ENCODE measurements at regions not wholly inside any gene's neighbourhood (a gene's known extent, or its start where the extent isn't known, plus 50 kb on each side); places are given as distances from the start of the nearest gene placed in this dataset.
A peak's percentile ranks its signal among the peaks of the same experiment; 100 is the strongest.

GRCh38 chr11:29210426-29210825, 806.4 kb downstream of the KCNA4 start:
- Histone ChIP-seq H3K9me3 (ENCODE audit: low read length) (no peaks in the 10 kb centered on the region), H3K4me2 (ENCODE audit: low read length) (no peak overlapping the region), H3K4me3 (ENCODE audit: low read length) (no peak overlapping the region), H3K9ac (ENCODE audit: low read length) (no peak overlapping the region), H3K9me2 (replicated peaks; ENCODE audit: low read length) (no peaks in the 10 kb centered on the region), H3K36me3 (ENCODE audit: low read depth, low read length) (no peaks in the 10 kb centered on the region), H2AFZ (ENCODE audit: low read length) (no peak overlapping the region), H3K27ac (ENCODE audit: low read length) (no peak overlapping the region), H3F3A (ENCODE audit: low read length, unreplicated experiment) (no peaks in the 10 kb centered on the region), H4K20me1 (ENCODE audit: low read length) (no peaks in the 10 kb centered on the region), H3K79me2 (ENCODE audit: low read length) (no peaks in the 10 kb centered on the region), H3K4me1 (ENCODE audit: insufficient read depth, low read length) (peaks cover 10% of the 10 kb centered on the region; the same call in 1 of the 2 replicates), H3K27me3 (ENCODE audit: low read length) (no peaks in the 10 kb centered on the region)
- no peak for DNase-seq
- no TSS peak for BruUV-seq (replicated peaks)
- TF ChIP-seq CTCF (conservative IDR thresholded peaks at IDR 0.05; ENCODE audit: low read depth, low read length) (no peak), EZH2 (IDR thresholded peaks at IDR 0.05; ENCODE audit: low read length, unreplicated experiment) (no peak), EZH2phosphoT487 (IDR thresholded peaks at IDR 0.05; ENCODE audit: borderline replicate concordance, low read length) (no peak)
- intact Hi-C loops (cut with micrococcal nuclease), result no loop called here
- CTCF ChIA-PET, result no interaction called here
- POLR2A ChIA-PET (ENCODE audit: unreplicated experiment), result no interaction called here
- no peak for ATAC-seq

- intact Hi-C loops (cut with micrococcal nuclease), result no loop called here
- no TSS peak for BruUV-seq (replicated peaks)
- no peak for ATAC-seq
- Histone ChIP-seq H4K20me1 (ENCODE audit: low read length) (no peaks in the 10 kb centered on the region), H3K9ac (ENCODE audit: low read length) (no peak overlapping the region), H3K4me2 (ENCODE audit: low read length) (no peak overlapping the region), H3K36me3 (ENCODE audit: low read depth, low read length) (no peaks in the 10 kb centered on the region), H3K27ac (ENCODE audit: low read length) (no peak overlapping the region), H3K4me1 (ENCODE audit: insufficient read depth, low read length) (no peaks in the 10 kb centered on the region), H3F3A (ENCODE audit: low read length, unreplicated experiment) (no peaks in the 10 kb centered on the region), H3K79me2 (ENCODE audit: low read length) (no peaks in the 10 kb centered on the region), H3K27me3 (ENCODE audit: low read length) (no peaks in the 10 kb centered on the region), H3K4me3 (ENCODE audit: low read length) (no peak overlapping the region), H2AFZ (ENCODE audit: low read length) (no peak overlapping the region), H3K9me3 (ENCODE audit: low read length) (no peaks in the 10 kb centered on the region), H3K9me2 (replicated peaks; ENCODE audit: low read length) (no peaks in the 10 kb centered on the region)
- TF ChIP-seq EZH2phosphoT487 (IDR thresholded peaks at IDR 0.05; ENCODE audit: borderline replicate concordance, low read length), result no peak
- no peak for TF ChIP-seq CTCF (conservative IDR thresholded peaks at IDR 0.05; ENCODE audit: low read depth, low read length)
- no peak for TF ChIP-seq EZH2 (IDR thresholded peaks at IDR 0.05; ENCODE audit: low read length, unreplicated experiment)
- ChIA-PET CTCF (no interaction called here), POLR2A (ENCODE audit: unreplicated experiment) (no interaction called here)
- DNase-seq, result no peak
Measured at GRCh38 chr11:29208117-29208516, 808.7 kb downstream of the KCNA4 start.

- Histone ChIP-seq H3K4me3 (ENCODE audit: low read length) (no peak overlapping the region), H3K9me2 (replicated peaks; ENCODE audit: low read length) (no peaks in the 10 kb centered on the region), H3K79me2 (ENCODE audit: low read length) (no peaks in the 10 kb centered on the region), H3K4me1 (ENCODE audit: insufficient read depth, low read length) (0 out of 2 replicates have a peak, but pooled peaks cover 7% of the 10 kb centered on the region), H2AFZ (ENCODE audit: low read length) (no peak overlapping the region), H3K27me3 (ENCODE audit: low read length) (no peaks in the 10 kb centered on the region), H3K9ac (ENCODE audit: low read length) (no peak overlapping the region), H3F3A (ENCODE audit: low read length, unreplicated experiment) (no peaks in the 10 kb centered on the region), H3K9me3 (ENCODE audit: low read length) (no peaks in the 10 kb centered on the region), H3K27ac (ENCODE audit: low read length) (no peak overlapping the region), H3K36me3 (ENCODE audit: low read depth, low read length) (no peaks in the 10 kb centered on the region), H4K20me1 (ENCODE audit: low read length) (no peaks in the 10 kb centered on the region), H3K4me2 (ENCODE audit: low read length) (no peak overlapping the region)
- DNase-seq, result peak; percentile 55
- intact Hi-C loops (cut with micrococcal nuclease), result no loop called here
- BruUV-seq (replicated peaks), result no TSS peak
- no peak for ATAC-seq
- CTCF ChIA-PET, result interaction anchor here (0.6 kb wide), 1 partner anchor 128 kb away, joined by 3 read pairs; no protein-coding TSS in a partner anchor
- TF ChIP-seq CTCF (conservative IDR thresholded peaks at IDR 0.05; ENCODE audit: low read depth, low read length) (no peak), EZH2phosphoT487 (IDR thresholded peaks at IDR 0.05; ENCODE audit: borderline replicate concordance, low read length) (no peak), EZH2 (IDR thresholded peaks at IDR 0.05; ENCODE audit: low read length, unreplicated experiment) (no peak)
- POLR2A ChIA-PET (ENCODE audit: unreplicated experiment), result no interaction called here
Measured at GRCh38 chr11:29200791-29201562, 815.9 kb downstream of the KCNA4 start.
